ENCODE measurements at regions not wholly inside any gene's neighbourhood (a gene's known extent, or its start where the extent isn't known, plus 50 kb on each side); places are given as distances from the start of the nearest gene placed in this dataset.

DNA sequence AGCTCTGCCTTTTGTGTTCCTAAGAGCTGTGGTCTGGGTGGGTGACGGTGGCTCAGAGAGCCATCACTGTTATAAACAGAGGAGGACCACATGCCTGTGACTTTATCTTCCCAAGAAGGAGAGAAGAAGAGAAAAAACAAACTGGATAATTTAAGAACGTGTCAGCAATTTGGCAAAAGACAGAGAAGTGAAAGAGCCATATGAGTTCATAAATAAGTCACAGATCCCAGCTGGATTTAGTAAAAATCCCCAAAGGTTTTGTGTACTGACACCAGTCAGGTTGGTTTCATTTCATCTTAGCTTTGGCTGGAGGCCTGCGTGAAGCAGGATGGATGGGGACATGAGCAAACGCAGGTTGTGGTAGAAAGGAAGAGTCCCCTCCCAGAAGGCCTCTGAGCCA lies 120.7 kb downstream of the CXCL12 start:
- no peaks in the 10 kb centered on the region; the same call in 1 of the 2 replicates for H3K27me3 ChIP-seq (ENCODE audit: insufficient read depth, low read length)
- intact Hi-C loops (cut with micrococcal nuclease), result no loop called here
- no peaks in the 10 kb centered on the region for H3K9me3 ChIP-seq (ENCODE audit: control insufficient read depth in 1 of 2, insufficient read depth in 1 of 2, low read depth in 1 of 2, low read length in 2 of 2)
- no peak for ATAC-seq
- DNase-seq (ENCODE audit: low read depth, low spot score), result no peak
- TF ChIP-seq, protein P1, sequence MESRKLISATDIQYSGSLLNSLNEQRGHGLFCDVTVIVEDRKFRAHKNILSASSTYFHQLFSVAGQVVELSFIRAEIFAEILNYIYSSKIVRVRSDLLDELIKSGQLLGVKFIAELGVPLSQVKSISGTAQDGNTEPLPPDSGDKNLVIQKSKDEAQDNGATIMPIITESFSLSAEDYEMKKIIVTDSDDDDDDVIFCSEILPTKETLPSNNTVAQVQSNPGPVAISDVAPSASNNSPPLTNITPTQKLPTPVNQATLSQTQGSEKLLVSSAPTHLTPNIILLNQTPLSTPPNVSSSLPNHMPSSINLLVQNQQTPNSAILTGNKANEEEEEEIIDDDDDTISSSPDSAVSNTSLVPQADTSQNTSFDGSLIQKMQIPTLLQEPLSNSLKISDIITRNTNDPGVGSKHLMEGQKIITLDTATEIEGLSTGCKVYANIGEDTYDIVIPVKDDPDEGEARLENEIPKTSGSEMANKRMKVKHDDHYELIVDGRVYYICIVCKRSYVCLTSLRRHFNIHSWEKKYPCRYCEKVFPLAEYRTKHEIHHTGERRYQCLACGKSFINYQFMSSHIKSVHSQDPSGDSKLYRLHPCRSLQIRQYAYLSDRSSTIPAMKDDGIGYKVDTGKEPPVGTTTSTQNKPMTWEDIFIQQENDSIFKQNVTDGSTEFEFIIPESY (IDR thresholded peaks at IDR 0.05; ENCODE audit: extremely low read depth, insufficient replicate concordance, low read length), result no peak
- no peak for TF ChIP-seq SRF (IDR thresholded peaks at IDR 0.05; ENCODE audit: low read depth)
- no peak for TF ChIP-seq ZNF274 (IDR thresholded peaks at IDR 0.05; ENCODE audit: low read depth, low read length)
- no peak for TF ChIP-seq EZH2phosphoT487 (IDR thresholded peaks at IDR 0.05; ENCODE audit: borderline replicate concordance)
- TF ChIP-seq SIN3A (IDR thresholded peaks at IDR 0.05; ENCODE audit: low read depth), result no peak
- TF ChIP-seq, protein P2, sequence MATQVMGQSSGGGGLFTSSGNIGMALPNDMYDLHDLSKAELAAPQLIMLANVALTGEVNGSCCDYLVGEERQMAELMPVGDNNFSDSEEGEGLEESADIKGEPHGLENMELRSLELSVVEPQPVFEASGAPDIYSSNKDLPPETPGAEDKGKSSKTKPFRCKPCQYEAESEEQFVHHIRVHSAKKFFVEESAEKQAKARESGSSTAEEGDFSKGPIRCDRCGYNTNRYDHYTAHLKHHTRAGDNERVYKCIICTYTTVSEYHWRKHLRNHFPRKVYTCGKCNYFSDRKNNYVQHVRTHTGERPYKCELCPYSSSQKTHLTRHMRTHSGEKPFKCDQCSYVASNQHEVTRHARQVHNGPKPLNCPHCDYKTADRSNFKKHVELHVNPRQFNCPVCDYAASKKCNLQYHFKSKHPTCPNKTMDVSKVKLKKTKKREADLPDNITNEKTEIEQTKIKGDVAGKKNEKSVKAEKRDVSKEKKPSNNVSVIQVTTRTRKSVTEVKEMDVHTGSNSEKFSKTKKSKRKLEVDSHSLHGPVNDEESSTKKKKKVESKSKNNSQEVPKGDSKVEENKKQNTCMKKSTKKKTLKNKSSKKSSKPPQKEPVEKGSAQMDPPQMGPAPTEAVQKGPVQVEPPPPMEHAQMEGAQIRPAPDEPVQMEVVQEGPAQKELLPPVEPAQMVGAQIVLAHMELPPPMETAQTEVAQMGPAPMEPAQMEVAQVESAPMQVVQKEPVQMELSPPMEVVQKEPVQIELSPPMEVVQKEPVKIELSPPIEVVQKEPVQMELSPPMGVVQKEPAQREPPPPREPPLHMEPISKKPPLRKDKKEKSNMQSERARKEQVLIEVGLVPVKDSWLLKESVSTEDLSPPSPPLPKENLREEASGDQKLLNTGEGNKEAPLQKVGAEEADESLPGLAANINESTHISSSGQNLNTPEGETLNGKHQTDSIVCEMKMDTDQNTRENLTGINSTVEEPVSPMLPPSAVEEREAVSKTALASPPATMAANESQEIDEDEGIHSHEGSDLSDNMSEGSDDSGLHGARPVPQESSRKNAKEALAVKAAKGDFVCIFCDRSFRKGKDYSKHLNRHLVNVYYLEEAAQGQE (IDR thresholded peaks at IDR 0.05; ENCODE audit: low read depth), result no peak
- no peak for TF ChIP-seq SP1 (IDR thresholded peaks at IDR 0.05; ENCODE audit: low read depth)
- TF ChIP-seq TCF7L2 (IDR thresholded peaks at IDR 0.05; ENCODE audit: borderline replicate concordance, extremely low read depth, insufficient read depth, insufficient read length), result no peak
- TF ChIP-seq YY1 (IDR thresholded peaks at IDR 0.05; ENCODE audit: extremely low read depth, insufficient replicate concordance, low read depth, low read length), result no peak
- TF ChIP-seq ELF1 (IDR thresholded peaks at IDR 0.05; ENCODE audit: borderline replicate concordance, low read depth), result no peak
- no peak for TF ChIP-seq FOSL1 (IDR thresholded peaks at IDR 0.05; ENCODE audit: low read depth)
- no peak for TF ChIP-seq JUND (IDR thresholded peaks at IDR 0.05)
- TF ChIP-seq RAD21 (IDR thresholded peaks at IDR 0.05; ENCODE audit: low read depth), result no peak
- TF ChIP-seq POLR2AphosphoS5 (IDR thresholded peaks at IDR 0.05; ENCODE audit: low read depth, low read length), result no peak
- ChIA-PET RAD21 (ENCODE audit: low non-redundant PET in 1 of 2, low total read pairs in 2 of 2, uncharacterized antibody in 2 of 2, unreplicated experiment in 2 of 2) (no interaction called here), POLR2A (no interaction called here), CTCF (no interaction called here)
- no peak overlapping the region for H2AFZ ChIP-seq (ENCODE audit: low read depth, low read length, poor library complexity, severe bottlenecking)
- H3K4me3 ChIP-seq (replicated peaks in 1 of 2; ENCODE audit: low read depth in 1 of 2, low read length in 2 of 2), result no peak overlapping the region
- H3K4me2 ChIP-seq (ENCODE audit: low read length), result no peak overlapping the region
- BruUV-seq (replicated peaks), result no TSS peak
- no peaks in the 10 kb centered on the region for H3K36me3 ChIP-seq (ENCODE audit: control insufficient read depth in 1 of 2, insufficient read depth in 2 of 2, low read length in 2 of 2)
- no peaks in the 10 kb centered on the region for H3K9me2 ChIP-seq (ENCODE audit: insufficient read depth)
- no peak overlapping the region for H3K9ac ChIP-seq (ENCODE audit: low read length)
- H4K20me1 ChIP-seq (ENCODE audit: insufficient read depth), result no peaks in the 10 kb centered on the region
- no peak overlapping the region for H3K27ac ChIP-seq (ENCODE audit: low read depth, low read length)
- H3K79me2 ChIP-seq (ENCODE audit: insufficient read depth, low read length), result no peaks in the 10 kb centered on the region
- no peaks in the 10 kb centered on the region for H3K4me1 ChIP-seq (ENCODE audit: control insufficient read depth in 1 of 2, insufficient read depth in 2 of 2, low read length in 2 of 2)

All from HCT116 (cell line).